Stimulated activated CD4-positive, alpha-beta T cell treated with anti-CD3 and anti-CD28 coated beads, Interleukin-15, amount 100 ng/mL, for 24 hours (primary cell): ENCODE measurements at regions not wholly inside any gene's neighbourhood (a gene's known extent, or its start where the extent isn't known, plus 50 kb on each side); places are given as distances from the start of the nearest gene placed in this dataset.

Source experiments
- DNase-seq: peaks from one replicate; pipeline ENCODE4 v3.0.0-alpha.2; 2020

DNA sequence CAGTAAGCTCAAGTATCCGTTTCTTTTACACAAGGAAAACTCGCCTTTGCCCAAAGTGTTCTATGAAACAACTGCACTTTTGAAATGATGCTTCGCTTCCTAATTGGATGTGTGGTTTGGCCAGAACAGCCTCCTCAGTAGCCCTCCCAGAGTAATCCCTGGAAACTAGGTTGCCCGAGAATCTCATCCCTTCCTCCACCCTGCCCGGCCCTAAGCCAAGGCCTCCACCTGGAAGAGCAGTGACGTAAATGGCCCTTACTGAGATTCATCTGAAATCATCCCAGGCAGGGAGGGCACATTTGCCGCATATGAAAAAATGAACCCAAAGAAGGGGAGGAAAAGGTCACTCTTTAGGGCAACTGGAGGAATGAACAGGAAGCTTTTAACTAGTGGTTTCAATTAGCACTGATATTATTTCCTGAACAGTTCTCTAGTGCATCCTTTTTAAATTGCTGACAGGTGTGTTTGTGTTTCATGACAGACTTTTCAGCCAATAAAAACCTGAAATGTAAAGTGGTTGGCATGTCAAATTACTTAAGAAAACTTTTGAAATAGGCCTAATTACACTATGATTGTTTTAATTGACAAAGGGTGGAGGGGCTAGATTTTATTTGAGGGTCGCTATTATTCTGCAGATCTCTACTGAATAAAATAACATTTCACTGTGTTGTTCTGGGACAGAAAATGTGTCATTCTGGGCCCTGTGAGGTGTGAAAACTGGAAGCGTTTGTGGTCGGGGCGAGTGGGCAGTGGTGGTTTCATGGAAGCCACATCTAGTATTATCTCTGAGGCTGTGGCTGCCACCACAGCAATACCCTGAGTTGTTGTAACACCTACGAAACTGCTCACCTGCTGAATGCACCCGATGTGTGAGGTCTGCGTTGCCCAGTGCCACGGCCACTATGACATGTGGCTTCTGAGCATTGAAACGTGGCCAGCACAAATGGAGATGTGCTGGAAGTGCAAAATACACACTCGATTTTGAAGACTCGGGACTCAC lies 112.1 kb downstream of the ZIC5 start:
- peak; percentile 84 for DNase-seq

DNA sequence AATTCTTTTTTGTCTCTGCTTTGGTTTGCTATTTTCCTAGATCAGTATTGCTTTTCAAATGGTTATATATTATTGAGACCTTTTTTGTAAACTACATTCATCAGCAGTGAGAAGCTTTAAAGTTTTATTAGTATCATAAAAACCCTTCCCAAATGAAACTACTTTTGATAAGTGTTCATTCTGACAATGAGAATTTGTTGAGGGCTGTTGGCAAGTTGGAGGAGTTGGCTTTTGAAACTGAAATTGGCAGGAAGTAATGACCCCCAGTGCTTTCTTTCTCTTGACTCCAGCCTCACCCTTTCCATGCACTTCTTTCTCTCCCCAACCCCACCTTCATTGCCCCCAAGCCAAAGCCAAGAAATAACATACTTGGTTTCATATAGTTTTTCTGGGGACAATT lies 113.8 kb downstream of the ZIC5 start:
- DNase-seq = no peak

DNA sequence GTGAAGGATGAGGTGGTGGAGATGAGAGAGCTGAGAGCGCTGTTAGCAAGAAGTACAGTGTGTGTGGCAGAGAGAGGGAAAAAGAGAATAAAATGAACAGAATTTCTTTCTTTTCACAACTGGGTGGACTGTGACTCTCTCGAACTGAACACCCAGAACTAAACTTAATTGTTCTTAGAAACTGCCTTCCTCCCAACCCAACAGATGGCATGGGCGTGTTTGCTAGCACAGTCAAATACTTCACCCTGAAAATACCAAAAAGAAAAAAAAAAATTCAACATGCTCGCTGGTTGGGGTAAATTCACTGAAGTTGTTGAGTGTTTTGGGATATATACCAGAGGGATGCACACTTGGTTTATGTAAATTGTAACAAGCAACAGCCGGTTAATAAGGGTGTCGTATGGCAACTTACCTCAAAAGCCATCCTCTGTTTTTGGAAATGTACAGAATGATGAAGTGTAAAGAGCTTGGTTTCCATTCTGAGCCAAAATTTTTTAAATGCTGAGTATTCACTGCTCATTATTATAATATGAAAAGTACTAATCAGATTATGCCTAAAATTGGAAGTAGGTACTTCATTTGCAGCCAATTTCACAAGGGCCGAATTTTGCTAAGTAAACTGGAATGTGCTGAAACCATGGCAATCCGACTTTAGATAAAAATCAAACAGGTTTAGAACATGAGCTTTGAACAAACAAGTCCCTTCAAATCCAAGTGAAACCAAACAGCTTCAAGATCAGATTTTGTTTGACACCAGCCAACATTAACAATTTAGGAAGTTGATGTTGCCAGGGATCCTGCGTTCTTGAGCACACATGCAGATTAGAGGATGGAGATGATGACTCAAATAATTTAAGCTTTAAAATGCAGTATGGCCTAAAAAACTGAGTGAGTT lies 115.8 kb downstream of the ZIC5 start:
- no peak for DNase-seq

DNA sequence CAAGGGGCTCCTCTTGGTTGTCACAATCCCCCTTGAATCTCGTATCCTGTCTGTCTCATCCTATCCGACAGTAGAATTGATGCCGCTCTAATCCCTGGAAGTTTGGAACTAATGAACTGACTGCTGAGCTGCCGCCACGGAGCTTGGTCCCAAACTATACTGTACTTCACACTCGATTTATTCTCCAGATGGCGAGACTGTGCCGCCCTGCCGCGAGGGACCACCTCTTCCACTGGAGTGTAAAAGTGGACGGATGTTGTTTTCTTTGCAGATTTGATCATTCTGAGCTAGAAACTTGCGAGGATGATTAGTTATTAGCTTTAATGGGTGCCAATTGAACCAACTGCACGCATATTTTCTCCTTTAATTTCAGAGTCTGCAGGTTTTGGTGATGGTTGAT lies 117.2 kb downstream of the ZIC5 start:
- no peak for DNase-seq

GRCh38 chr13:99847318-99847750 lies 124.2 kb downstream of the ZIC5 start:
- no peak for DNase-seq

- DNase-seq = no peak
Observed at GRCh38 chr13:99845161-99845874, 126.2 kb downstream of the ZIC5 start.

- DNase-seq = no peak
Observed at GRCh38 chr13:99844421-99844820, 127.1 kb downstream of the ZIC5 start.

- no peak for DNase-seq
Observed at GRCh38 chr13:99843872-99844271, 127.7 kb downstream of the ZIC5 start.

GRCh38 chr13:99842405-99842804 lies 129.2 kb downstream of the ZIC5 start:
- DNase-seq = no peak

DNA sequence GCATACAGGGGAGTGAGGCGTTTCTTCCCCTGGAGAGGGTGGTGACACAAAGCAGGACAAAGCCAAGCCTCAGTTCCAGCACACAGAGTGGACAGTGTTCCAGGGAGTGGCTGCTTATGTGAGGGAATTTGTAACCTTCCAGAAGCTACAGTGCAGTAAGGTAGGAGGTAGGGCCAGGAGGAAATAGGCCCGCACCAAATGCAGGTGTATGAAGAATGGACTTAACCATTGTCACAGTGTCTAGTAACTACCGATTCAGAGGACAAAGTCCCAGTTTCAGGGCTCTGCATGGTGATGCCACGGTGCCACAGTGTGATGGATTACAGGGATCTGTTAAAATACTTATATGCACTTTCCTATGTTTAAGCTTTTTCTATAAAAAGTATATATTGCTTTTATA lies 135.3 kb downstream of the ZIC5 start:
- no peak for DNase-seq

DNA sequence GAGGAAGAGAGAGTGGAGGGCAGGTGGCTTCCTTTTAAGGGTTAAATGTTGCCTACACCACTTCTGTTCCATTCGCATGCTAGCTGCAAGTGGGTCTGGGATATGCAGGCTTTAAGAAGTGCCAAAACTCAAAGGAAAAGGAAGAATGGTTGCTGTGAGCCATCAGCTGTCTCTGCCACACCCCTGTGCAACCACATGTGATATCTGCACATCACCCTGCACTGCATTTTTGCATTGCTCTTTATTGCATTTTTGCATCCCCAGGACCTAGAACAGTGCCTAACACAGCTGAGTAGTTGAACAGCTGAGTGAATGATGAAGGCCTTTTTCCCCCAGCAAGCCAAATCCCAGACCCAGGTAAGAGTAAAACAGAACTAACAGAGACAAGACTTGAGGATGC lies 136.1 kb downstream of the ZIC5 start:
- no peak for DNase-seq

- no peak for DNase-seq
Observed at GRCh38 chr13:99834246-99834645, 137.3 kb downstream of the ZIC5 start.

GRCh38 chr13:99832347-99832746 lies 139.2 kb downstream of the ZIC5 start:
- no peak for DNase-seq

- DNase-seq = no peak
Observed at GRCh38 chr13:99830931-99831330, 140.6 kb downstream of the ZIC5 start.

GRCh38 chr13:99829593-99830239 lies 141.9 kb downstream of the ZIC5 start:
- no peak for DNase-seq

DNA sequence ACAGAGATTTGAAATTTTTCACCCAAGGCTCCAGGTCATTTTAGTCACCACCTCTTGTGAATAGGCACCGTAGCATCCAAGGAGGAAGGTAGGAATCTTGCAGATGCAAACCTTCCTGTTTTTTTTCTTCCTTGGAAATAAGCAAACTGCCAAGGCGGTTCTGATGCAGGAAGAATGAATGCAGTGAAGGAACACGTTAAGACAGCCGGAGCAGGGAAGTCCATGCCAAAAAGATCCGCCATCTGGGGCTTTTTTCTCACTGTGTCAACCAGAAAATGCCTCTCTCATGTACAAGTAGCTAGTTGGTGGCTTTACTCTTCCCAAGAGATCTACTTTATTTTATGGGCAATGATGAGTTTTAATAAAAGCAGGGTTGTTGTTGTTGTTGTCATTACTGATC lies 142.4 kb downstream of the ZIC5 start:
- no peak for DNase-seq

- no peak for DNase-seq
Observed at GRCh38 chr13:99828735-99829134, 142.8 kb downstream of the ZIC5 start.

DNA sequence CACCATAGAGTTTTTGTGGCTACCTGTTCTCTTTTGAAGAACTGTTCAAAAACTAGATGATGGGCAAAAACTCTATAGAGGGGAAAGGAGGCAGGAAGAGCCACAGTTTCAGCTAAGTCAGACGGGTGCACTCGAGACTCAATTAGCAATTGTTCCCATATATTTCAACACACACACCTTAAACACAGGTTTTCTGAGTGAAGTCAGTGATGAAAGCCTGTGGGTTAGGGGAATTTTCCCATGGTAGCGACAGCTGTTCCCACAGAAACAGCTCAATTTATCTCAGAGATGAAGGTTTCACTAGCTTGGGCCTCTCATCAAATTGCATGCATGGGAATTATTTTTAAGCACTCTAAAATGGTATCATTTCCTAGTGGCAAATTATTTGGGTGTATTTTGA lies 143.4 kb downstream of the ZIC5 start:
- no peak for DNase-seq

DNA sequence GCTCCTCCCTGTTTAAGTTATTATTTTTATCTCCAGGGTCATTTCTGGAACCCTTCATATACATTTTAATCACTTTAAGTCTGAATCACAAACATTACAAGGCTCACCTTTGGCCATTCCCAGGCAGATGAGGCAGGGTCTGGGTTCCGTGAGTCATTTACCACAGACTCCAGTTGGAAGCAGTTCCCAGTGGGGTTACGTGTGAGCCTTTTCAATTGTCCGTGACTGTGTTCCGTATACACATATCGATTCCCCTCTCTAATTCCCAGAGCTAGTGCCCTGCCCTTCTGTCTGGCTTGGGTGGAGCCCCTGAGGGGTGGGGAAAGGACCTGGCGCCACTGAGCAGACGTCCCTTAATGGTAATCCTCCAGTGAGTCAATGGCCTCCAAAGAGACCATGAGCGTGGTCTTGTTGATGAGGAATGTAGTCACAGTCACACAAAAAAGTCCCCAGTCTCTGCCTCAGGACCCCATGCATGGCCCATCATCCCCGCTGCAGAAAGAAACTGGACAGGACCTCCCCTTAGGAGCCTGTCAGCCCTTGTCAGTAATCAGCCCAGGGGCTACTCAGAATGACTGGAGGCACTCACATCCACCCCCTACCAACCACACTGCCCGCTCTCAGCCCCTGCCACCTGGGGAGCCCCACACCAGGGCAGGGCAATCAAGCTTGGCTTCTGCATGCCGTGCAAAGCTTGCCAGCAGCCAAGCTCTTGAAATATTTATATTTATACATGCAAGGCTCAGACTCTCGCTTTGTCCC lies 144.4 kb downstream of the ZIC5 start:
- DNase-seq = no peak

GRCh38 chr13:99823961-99824360 lies 147.6 kb downstream of the ZIC5 start:
- DNase-seq = no peak

DNA sequence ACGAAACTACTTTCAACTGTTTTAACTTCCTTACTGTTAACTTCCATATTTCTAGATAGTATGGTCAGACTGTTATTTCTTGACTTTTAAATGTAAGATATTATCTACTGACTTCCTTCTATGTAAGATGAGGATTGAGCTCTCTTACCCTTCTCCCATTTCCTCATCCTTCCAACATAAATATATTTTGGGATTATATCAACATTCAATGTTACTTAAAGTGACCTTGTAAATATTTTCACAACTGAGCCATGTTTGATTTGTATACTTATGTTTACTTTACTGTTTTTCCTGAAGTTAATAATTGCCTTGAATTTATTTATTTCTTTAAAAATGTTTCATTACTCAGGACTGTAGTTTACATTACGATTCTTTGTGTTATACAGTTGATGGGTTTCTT lies 148.7 kb downstream of the ZIC5 start:
- DNase-seq = no peak

GRCh38 chr13:99821741-99822140 lies 149.8 kb downstream of the ZIC5 start:
- no peak for DNase-seq
